ENCODE measurements at regions not wholly inside any gene's neighbourhood (a gene's known extent, or its start where the extent isn't known, plus 50 kb on each side); places are given as distances from the start of the nearest gene placed in this dataset.

DNA sequence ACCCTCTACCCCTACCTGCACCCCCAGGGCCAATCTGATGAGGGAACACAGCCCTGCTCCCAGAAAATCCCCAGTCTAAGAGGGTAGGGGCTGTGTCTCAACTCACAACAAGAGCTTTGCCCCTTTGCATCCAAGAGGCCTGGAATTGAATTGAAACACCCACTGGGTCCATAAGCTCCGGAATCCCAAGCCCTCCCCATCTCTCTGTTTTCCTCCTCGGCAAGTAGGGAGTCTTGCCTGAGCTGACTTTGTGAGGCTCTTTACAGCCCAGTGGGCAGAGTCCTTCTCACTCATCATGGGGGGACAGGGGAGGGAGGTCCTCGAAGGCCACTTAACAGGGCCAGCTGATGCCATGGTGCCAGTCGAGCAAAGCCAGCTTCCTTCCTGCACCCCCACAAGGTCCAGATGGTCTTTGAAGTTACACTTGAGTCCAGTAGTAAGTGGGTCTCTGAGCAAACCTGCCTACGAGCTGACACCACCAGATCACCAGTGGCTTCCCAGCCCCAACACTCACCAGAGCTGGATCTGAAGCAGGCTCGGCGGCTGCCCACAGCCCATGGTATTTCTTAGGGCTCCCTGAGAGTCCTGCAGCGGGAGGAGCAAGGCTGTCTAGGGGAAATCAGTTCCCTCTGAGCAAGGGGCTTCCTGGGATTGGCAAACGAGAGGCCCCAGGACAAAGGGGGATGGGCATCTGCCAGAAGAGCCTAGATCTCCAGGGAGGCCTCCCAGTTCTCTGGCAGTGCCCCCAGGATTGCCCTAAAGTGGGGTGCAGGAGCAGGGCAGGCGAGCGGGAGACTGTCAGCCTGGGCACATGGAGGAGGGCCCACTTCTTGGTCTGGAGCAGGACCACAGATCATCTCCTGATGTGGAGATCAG, 144.5 kb downstream of the VEGFA start (continued):
- TF ChIP-seq, protein P1, sequence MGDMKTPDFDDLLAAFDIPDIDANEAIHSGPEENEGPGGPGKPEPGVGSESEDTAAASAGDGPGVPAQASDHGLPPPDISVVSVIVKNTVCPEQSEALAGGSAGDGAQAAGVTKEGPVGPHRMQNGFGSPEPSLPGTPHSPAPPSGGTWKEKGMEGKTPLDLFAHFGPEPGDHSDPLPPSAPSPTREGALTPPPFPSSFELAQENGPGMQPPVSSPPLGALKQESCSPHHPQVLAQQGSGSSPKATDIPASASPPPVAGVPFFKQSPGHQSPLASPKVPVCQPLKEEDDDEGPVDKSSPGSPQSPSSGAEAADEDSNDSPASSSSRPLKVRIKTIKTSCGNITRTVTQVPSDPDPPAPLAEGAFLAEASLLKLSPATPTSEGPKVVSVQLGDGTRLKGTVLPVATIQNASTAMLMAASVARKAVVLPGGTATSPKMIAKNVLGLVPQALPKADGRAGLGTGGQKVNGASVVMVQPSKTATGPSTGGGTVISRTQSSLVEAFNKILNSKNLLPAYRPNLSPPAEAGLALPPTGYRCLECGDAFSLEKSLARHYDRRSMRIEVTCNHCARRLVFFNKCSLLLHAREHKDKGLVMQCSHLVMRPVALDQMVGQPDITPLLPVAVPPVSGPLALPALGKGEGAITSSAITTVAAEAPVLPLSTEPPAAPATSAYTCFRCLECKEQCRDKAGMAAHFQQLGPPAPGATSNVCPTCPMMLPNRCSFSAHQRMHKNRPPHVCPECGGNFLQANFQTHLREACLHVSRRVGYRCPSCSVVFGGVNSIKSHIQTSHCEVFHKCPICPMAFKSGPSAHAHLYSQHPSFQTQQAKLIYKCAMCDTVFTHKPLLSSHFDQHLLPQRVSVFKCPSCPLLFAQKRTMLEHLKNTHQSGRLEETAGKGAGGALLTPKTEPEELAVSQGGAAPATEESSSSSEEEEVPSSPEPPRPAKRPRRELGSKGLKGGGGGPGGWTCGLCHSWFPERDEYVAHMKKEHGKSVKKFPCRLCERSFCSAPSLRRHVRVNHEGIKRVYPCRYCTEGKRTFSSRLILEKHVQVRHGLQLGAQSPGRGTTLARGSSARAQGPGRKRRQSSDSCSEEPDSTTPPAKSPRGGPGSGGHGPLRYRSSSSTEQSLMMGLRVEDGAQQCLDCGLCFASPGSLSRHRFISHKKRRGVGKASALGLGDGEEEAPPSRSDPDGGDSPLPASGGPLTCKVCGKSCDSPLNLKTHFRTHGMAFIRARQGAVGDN (CRISPR knock-in tag; IDR thresholded peaks at IDR 0.05), result peak; percentile 37; the same call in 1 of the 2 replicates
- no peak for TF ChIP-seq ZNF761 (CRISPR knock-in tag; conservative IDR thresholded peaks at IDR 0.05)
- 0 out of 2 replicates have a peak, but pooled peaks have one; percentile 50 for TF ChIP-seq HNRNPL (IDR thresholded peaks at IDR 0.05; ENCODE audit: low read depth, low read length)
- 0 out of 2 replicates have a peak, but pooled peaks have one; percentile 28 for TF ChIP-seq PHF8 (CRISPR knock-in tag; IDR thresholded peaks at IDR 0.05)
- TF ChIP-seq, protein P2, sequence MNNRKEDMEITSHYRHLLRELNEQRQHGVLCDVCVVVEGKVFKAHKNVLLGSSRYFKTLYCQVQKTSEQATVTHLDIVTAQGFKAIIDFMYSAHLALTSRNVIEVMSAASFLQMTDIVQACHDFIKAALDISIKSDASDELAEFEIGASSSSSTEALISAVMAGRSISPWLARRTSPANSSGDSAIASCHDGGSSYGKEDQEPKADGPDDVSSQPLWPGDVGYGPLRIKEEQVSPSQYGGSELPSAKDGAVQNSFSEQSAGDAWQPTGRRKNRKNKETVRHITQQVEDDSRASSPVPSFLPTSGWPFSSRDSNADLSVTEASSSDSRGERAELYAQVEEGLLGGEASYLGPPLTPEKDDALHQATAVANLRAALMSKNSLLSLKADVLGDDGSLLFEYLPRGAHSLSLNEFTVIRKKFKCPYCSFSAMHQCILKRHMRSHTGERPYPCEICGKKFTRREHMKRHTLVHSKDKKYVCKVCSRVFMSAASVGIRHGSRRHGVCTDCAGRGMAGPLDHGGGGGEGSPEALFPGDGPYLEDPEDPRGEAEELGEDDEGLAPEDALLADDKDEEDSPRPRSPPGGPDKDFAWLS (CRISPR knock-in tag; IDR thresholded peaks at IDR 0.05; ENCODE audit: borderline replicate concordance), result no peak
- no peak for TF ChIP-seq CEBPB (IDR thresholded peaks at IDR 0.05; ENCODE audit: borderline replicate concordance, low read depth, low read length)
- TF ChIP-seq, protein P3, sequence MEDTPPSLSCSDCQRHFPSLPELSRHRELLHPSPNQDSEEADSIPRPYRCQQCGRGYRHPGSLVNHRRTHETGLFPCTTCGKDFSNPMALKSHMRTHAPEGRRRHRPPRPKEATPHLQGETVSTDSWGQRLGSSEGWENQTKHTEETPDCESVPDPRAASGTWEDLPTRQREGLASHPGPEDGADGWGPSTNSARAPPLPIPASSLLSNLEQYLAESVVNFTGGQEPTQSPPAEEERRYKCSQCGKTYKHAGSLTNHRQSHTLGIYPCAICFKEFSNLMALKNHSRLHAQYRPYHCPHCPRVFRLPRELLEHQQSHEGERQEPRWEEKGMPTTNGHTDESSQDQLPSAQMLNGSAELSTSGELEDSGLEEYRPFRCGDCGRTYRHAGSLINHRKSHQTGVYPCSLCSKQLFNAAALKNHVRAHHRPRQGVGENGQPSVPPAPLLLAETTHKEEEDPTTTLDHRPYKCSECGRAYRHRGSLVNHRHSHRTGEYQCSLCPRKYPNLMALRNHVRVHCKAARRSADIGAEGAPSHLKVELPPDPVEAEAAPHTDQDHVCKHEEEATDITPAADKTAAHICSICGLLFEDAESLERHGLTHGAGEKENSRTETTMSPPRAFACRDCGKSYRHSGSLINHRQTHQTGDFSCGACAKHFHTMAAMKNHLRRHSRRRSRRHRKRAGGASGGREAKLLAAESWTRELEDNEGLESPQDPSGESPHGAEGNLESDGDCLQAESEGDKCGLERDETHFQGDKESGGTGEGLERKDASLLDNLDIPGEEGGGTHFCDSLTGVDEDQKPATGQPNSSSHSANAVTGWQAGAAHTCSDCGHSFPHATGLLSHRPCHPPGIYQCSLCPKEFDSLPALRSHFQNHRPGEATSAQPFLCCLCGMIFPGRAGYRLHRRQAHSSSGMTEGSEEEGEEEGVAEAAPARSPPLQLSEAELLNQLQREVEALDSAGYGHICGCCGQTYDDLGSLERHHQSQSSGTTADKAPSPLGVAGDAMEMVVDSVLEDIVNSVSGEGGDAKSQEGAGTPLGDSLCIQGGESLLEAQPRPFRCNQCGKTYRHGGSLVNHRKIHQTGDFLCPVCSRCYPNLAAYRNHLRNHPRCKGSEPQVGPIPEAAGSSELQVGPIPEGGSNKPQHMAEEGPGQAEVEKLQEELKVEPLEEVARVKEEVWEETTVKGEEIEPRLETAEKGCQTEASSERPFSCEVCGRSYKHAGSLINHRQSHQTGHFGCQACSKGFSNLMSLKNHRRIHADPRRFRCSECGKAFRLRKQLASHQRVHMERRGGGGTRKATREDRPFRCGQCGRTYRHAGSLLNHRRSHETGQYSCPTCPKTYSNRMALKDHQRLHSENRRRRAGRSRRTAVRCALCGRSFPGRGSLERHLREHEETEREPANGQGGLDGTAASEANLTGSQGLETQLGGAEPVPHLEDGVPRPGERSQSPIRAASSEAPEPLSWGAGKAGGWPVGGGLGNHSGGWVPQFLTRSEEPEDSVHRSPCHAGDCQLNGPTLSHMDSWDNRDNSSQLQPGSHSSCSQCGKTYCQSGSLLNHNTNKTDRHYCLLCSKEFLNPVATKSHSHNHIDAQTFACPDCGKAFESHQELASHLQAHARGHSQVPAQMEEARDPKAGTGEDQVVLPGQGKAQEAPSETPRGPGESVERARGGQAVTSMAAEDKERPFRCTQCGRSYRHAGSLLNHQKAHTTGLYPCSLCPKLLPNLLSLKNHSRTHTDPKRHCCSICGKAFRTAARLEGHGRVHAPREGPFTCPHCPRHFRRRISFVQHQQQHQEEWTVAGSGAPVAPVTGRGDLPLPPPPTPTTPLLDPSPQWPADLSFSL (CRISPR knock-in tag; IDR thresholded peaks at IDR 0.05), result no peak
- TF ChIP-seq ZNF235 (CRISPR knock-in tag; IDR thresholded peaks at IDR 0.05; ENCODE audit: borderline replicate concordance), result no peak
- TF ChIP-seq, protein P4, sequence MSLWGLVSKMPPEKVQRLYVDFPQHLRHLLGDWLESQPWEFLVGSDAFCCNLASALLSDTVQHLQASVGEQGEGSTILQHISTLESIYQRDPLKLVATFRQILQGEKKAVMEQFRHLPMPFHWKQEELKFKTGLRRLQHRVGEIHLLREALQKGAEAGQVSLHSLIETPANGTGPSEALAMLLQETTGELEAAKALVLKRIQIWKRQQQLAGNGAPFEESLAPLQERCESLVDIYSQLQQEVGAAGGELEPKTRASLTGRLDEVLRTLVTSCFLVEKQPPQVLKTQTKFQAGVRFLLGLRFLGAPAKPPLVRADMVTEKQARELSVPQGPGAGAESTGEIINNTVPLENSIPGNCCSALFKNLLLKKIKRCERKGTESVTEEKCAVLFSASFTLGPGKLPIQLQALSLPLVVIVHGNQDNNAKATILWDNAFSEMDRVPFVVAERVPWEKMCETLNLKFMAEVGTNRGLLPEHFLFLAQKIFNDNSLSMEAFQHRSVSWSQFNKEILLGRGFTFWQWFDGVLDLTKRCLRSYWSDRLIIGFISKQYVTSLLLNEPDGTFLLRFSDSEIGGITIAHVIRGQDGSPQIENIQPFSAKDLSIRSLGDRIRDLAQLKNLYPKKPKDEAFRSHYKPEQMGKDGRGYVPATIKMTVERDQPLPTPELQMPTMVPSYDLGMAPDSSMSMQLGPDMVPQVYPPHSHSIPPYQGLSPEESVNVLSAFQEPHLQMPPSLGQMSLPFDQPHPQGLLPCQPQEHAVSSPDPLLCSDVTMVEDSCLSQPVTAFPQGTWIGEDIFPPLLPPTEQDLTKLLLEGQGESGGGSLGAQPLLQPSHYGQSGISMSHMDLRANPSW (CRISPR knock-in tag; IDR thresholded peaks at IDR 0.05; ENCODE audit: borderline replicate concordance), result no peak
- TF ChIP-seq NR2F1 (CRISPR knock-in tag; IDR thresholded peaks at IDR 0.05), result no peak
- TF ChIP-seq KDM2A (CRISPR knock-in tag; IDR thresholded peaks at IDR 0.05; ENCODE audit: borderline replicate concordance, low read depth), result no peak
- no peak for TF ChIP-seq ZNF17 (CRISPR knock-in tag; IDR thresholded peaks at IDR 0.05)
